ENCODE measurements at regions not wholly inside any gene's neighbourhood (a gene's known extent, or its start where the extent isn't known, plus 50 kb on each side); places are given as distances from the start of the nearest gene placed in this dataset.

DNA sequence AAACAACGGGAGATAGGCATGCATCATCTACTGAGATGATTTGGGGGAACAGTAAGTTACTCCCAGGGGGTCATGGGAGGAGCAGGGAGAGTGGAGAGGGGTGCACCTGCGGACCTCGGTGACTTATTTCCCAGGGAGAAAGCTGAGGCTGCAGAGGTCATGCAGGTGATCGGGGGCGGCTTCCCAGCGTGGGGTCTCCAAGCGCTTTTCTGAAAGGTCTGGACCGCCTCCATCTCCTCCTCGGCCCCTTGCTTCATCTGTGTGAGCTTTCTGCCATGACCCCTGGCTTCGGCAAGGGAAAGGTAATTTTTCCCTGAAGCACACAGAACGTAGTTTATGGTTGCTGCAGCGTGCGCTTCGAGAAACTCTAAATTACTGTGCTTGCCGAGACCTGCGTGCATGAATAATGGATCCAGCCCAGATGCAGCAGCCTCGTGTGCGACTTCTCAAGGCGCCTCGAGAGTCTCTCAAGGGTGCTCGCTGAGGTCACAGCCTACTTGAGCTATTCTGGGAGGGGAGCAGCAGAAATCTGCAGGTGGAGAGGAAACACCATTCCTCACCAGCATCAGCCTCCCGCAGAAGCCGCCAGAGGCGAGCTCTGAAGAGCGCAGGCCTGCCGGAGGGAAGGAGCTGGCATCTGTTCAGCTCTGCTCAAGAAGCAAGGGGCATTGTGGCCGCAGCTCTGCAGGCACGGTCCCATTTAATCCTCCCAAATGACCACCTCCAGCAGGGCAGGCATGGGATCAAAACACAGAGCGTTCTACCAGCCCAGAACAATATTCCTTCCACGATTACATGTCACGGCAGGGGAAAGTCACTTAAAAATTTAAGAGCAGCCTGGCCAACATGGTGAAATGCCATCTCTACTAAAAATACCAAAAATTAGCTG is 308.4 kb upstream of the MYT1L start:
- intact Hi-C loops (cut with DNase I): no loop called here
- no peaks in the 10 kb centered on the region for H3K4me1 ChIP-seq
- no peak for TF ChIP-seq CTCF (IDR thresholded peaks at IDR 0.05)
- 52 to 55% (median 53%) methylated on average over 31 of the region's 31 CpGs for WGBS, 3 donors
- DNase-seq (no peak), ATAC-seq (no peak)
- H3K9me3 ChIP-seq: no peaks in the 10 kb centered on the region
- H3K27ac ChIP-seq: no peak overlapping the region
- peaks cover 0 to 3% (median 0%) of the 10 kb centered on the region in 3 donors for H3K27me3 ChIP-seq (ENCODE audit: insufficient read depth in 3 of 3, low read length in 2 of 3)
- H3K36me3 ChIP-seq (ENCODE audit: insufficient read depth in 1 of 2, low read depth in 1 of 2): no peaks in the 10 kb centered on the region
- no peak overlapping the region for H3K4me3 ChIP-seq

GRCh38 chr2:2638547-2639220 is 307.6 kb upstream of the MYT1L start:
- ATAC-seq (no peak), DNase-seq (no peak)
- Histone ChIP-seq H3K4me1 (no peaks in the 10 kb centered on the region), H3K9me3 (no peaks in the 10 kb centered on the region), H3K4me3 (no peak overlapping the region), H3K27me3 (ENCODE audit: insufficient read depth in 3 of 3, low read length in 2 of 3) (peaks cover 0 to 3% (median 0%) of the 10 kb centered on the region in 3 donors), H3K36me3 (ENCODE audit: insufficient read depth in 1 of 2, low read depth in 1 of 2) (no peaks in the 10 kb centered on the region), H3K27ac (no peak overlapping the region)
- 64 to 73% (median 67%) methylated on average over 11 of the region's 11 CpGs for WGBS, 3 donors
- intact Hi-C loops (cut with DNase I): no loop called here
- TF ChIP-seq CTCF (IDR thresholded peaks at IDR 0.05): no peak

- peak in 3 of 4 donors; percentile 65 to 88 (median 71) for ATAC-seq
- peaks cover 0 to under 1% (median 0%) of the 10 kb centered on the region in 3 donors for H3K27me3 ChIP-seq (ENCODE audit: insufficient read depth in 3 of 3, low read length in 2 of 3)
- 30 to 52% (median 40%) methylated on average over 5 of the region's 5 CpGs for WGBS, 3 donors
Measured at GRCh38 chr2:2636813-2637212, 305.7 kb upstream of the MYT1L start.

GRCh38 chr2:2635025-2635528 is 304.0 kb upstream of the MYT1L start:
- WGBS, 3 donors: 64 to 76% (median 73%) methylated on average over 6 of the region's 6 CpGs
- Histone ChIP-seq H3K4me3 (no peak overlapping the region), H3K27me3 (ENCODE audit: insufficient read depth in 3 of 3, low read length in 2 of 3) (no peaks in the 10 kb centered on the region), H3K4me1 (no peaks in the 10 kb centered on the region), H3K36me3 (ENCODE audit: insufficient read depth in 1 of 2, low read depth in 1 of 2) (no peaks in the 10 kb centered on the region), H3K9me3 (no peaks in the 10 kb centered on the region), H3K27ac (no peak overlapping the region)
- intact Hi-C loops (cut with DNase I): no loop called here
- no peak for ATAC-seq
- no peak for DNase-seq
- TF ChIP-seq CTCF (IDR thresholded peaks at IDR 0.05): no peak

More at GRCh38 chr2:2636813-2637212, 305.7 kb upstream of the MYT1L start:
- no peak overlapping the region for H3K4me3 ChIP-seq
- H3K27ac ChIP-seq: no peak overlapping the region
- H3K4me1 ChIP-seq: no peaks in the 10 kb centered on the region
- no peak for TF ChIP-seq CTCF (IDR thresholded peaks at IDR 0.05)
- intact Hi-C loops (cut with DNase I): no loop called here
- DNase-seq: no peak
- H3K9me3 ChIP-seq: no peaks in the 10 kb centered on the region
- no peaks in the 10 kb centered on the region for H3K36me3 ChIP-seq (ENCODE audit: insufficient read depth in 1 of 2, low read depth in 1 of 2)
